ENCODE measurements at regions not wholly inside any gene's neighbourhood (a gene's known extent, or its start where the extent isn't known, plus 50 kb on each side); places are given as distances from the start of the nearest gene placed in this dataset.

DNA sequence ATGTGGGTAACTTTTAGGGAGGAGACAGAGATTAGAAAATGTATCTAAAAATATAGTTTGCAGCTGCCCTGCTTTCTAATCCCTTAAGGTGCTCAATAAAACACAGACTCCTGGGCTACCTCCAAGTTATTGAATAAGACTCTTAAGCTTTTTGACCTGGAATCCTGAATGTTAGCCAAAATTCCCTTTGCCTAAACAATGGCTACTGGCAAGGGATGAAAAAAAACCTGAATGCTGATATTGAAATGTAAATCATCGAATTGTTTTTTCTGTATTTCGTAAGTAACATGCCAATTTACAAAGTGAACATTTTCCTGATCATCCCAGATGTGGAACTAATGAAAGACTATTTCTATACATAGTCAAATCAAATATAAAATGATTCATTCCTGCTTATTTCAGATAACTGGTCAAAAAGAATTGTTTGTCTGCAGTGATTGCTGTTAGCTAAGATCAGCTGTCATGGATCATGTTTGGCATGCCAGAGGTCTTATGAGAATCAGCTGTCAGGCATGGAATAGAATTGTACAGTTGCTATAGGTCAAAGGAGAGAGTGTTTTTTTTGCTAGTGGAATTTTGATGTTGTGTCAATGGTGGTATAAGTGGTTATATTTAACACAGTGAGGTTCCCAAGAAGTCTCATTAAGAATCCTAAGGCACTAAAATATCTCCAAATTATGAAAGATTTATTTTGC, 363.6 kb upstream of the CWC22 start:
- Histone ChIP-seq H3K9ac (ENCODE audit: low read length) (no peak overlapping the region), H3K79me1 (ENCODE audit: low read length) (no peaks in the 10 kb centered on the region), H3K4me3 (ENCODE audit: low read length) (no peak overlapping the region), H2AK5ac (ENCODE audit: low read length) (no peak overlapping the region), H2BK120ac (ENCODE audit: low read depth, low read length) (no peak overlapping the region), H3K36me3 (ENCODE audit: control insufficient read depth, insufficient read depth, low read length) (no peaks in the 10 kb centered on the region), H2BK15ac (replicated peaks; ENCODE audit: low read depth) (no peak overlapping the region), H3K4me2 (ENCODE audit: low read length) (no peak overlapping the region), H3K79me2 (ENCODE audit: control insufficient read depth, insufficient read depth, low read length) (no peaks in the 10 kb centered on the region), H3K18ac (ENCODE audit: low read length) (no peak overlapping the region), H3K27ac (ENCODE audit: low read depth, low read length) (no peak overlapping the region), H3K27me3 (ENCODE audit: insufficient read depth, low read length, poor library complexity) (no peaks in the 10 kb centered on the region), H3K23ac (ENCODE audit: low read length) (no peak overlapping the region), H2BK5ac (ENCODE audit: low read length) (no peak overlapping the region), H3K4ac (ENCODE audit: low read depth, low read length) (no peak overlapping the region), H3K56ac (ENCODE audit: low read length) (no peak overlapping the region), H3K4me1 (ENCODE audit: control insufficient read depth, low read depth, low read length) (no peaks in the 10 kb centered on the region), H4K5ac (ENCODE audit: low read length) (no peak overlapping the region), H4K8ac (ENCODE audit: low read depth, low read length) (no peak overlapping the region)
- no CpG with 5 or more reads among the region's 2 CpGs for WGBS (ENCODE audit: extremely low coverage, insufficient coverage, low lambda C conversion rate)
- DNase-seq = no peak

- no peak overlapping the region for H3K27ac ChIP-seq (ENCODE audit: low read depth, low read length)
- no peak overlapping the region for H3K4me2 ChIP-seq (ENCODE audit: low read length)
- no peaks in the 10 kb centered on the region for H3K36me3 ChIP-seq (ENCODE audit: control insufficient read depth, insufficient read depth, low read length)
- no peaks in the 10 kb centered on the region for H3K4me1 ChIP-seq (ENCODE audit: control insufficient read depth, low read depth, low read length)
- H3K4me3 ChIP-seq (ENCODE audit: low read length) = no peak overlapping the region
- no peak overlapping the region for H2BK120ac ChIP-seq (ENCODE audit: low read depth, low read length)
- no peak for DNase-seq
- no peaks in the 10 kb centered on the region for H3K79me1 ChIP-seq (ENCODE audit: low read length)
- no peaks in the 10 kb centered on the region for H3K27me3 ChIP-seq (ENCODE audit: insufficient read depth, low read length, poor library complexity)
- H3K56ac ChIP-seq (ENCODE audit: low read length) = no peak overlapping the region
- H3K9ac ChIP-seq (ENCODE audit: low read length) = no peak overlapping the region
- no peak overlapping the region for H2BK15ac ChIP-seq (replicated peaks; ENCODE audit: low read depth)
- no CpG with 5 or more reads among the region's 2 CpGs for WGBS (ENCODE audit: extremely low coverage, insufficient coverage, low lambda C conversion rate)
- no peak overlapping the region for H2AK5ac ChIP-seq (ENCODE audit: low read length)
- no peak overlapping the region for H3K4ac ChIP-seq (ENCODE audit: low read depth, low read length)
- no peak overlapping the region for H3K23ac ChIP-seq (ENCODE audit: low read length)
- no peaks in the 10 kb centered on the region for H3K79me2 ChIP-seq (ENCODE audit: control insufficient read depth, insufficient read depth, low read length)
- no peak overlapping the region for H4K8ac ChIP-seq (ENCODE audit: low read depth, low read length)
- no peak overlapping the region for H3K18ac ChIP-seq (ENCODE audit: low read length)
- no peak overlapping the region for H2BK5ac ChIP-seq (ENCODE audit: low read length)
- no peak overlapping the region for H4K5ac ChIP-seq (ENCODE audit: low read length)
Measured at GRCh38 chr2:180368881-180369280, 361.8 kb upstream of the CWC22 start.

- H3K27ac ChIP-seq (ENCODE audit: low read depth, low read length) = no peak overlapping the region
- no peaks in the 10 kb centered on the region for H3K36me3 ChIP-seq (ENCODE audit: control insufficient read depth, insufficient read depth, low read length)
Measured at GRCh38 chr2:180367815-180368214, 360.7 kb upstream of the CWC22 start.

GRCh38 chr2:180366481-180366880, 359.4 kb upstream of the CWC22 start:
- no peak overlapping the region for H3K4me3 ChIP-seq (ENCODE audit: low read length)
- H2BK120ac ChIP-seq (ENCODE audit: low read depth, low read length) = no peak overlapping the region
- no peak overlapping the region for H2BK15ac ChIP-seq (replicated peaks; ENCODE audit: low read depth)
- H3K23ac ChIP-seq (ENCODE audit: low read length) = no peak overlapping the region
- no peak overlapping the region for H2AK5ac ChIP-seq (ENCODE audit: low read length)
- no peaks in the 10 kb centered on the region for H3K79me2 ChIP-seq (ENCODE audit: control insufficient read depth, insufficient read depth, low read length)
- no peak for DNase-seq
- no peak overlapping the region for H4K5ac ChIP-seq (ENCODE audit: low read length)
- H3K36me3 ChIP-seq (ENCODE audit: control insufficient read depth, insufficient read depth, low read length) = no peaks in the 10 kb centered on the region
- H3K18ac ChIP-seq (ENCODE audit: low read length) = no peak overlapping the region
- no peaks in the 10 kb centered on the region for H3K79me1 ChIP-seq (ENCODE audit: low read length)
- H2BK5ac ChIP-seq (ENCODE audit: low read length) = no peak overlapping the region
- no peak overlapping the region for H3K9ac ChIP-seq (ENCODE audit: low read length)
- H3K27ac ChIP-seq (ENCODE audit: low read depth, low read length) = no peak overlapping the region
- H4K8ac ChIP-seq (ENCODE audit: low read depth, low read length) = no peak overlapping the region
- H3K56ac ChIP-seq (ENCODE audit: low read length) = no peak overlapping the region
- no peaks in the 10 kb centered on the region for H3K4me1 ChIP-seq (ENCODE audit: control insufficient read depth, low read depth, low read length)
- no peaks in the 10 kb centered on the region for H3K27me3 ChIP-seq (ENCODE audit: insufficient read depth, low read length, poor library complexity)
- no peak overlapping the region for H3K4me2 ChIP-seq (ENCODE audit: low read length)
- H3K4ac ChIP-seq (ENCODE audit: low read depth, low read length) = no peak overlapping the region

More at GRCh38 chr2:180367815-180368214, 360.7 kb upstream of the CWC22 start:
- no peak overlapping the region for H2BK5ac ChIP-seq (ENCODE audit: low read length)
- no peak for DNase-seq
- H3K9ac ChIP-seq (ENCODE audit: low read length) = no peak overlapping the region
- no peak overlapping the region for H3K23ac ChIP-seq (ENCODE audit: low read length)
- no peak overlapping the region for H4K5ac ChIP-seq (ENCODE audit: low read length)
- H3K79me1 ChIP-seq (ENCODE audit: low read length) = no peaks in the 10 kb centered on the region
- H2AK5ac ChIP-seq (ENCODE audit: low read length) = no peak overlapping the region
- no peaks in the 10 kb centered on the region for H3K4me1 ChIP-seq (ENCODE audit: control insufficient read depth, low read depth, low read length)
- no peaks in the 10 kb centered on the region for H3K79me2 ChIP-seq (ENCODE audit: control insufficient read depth, insufficient read depth, low read length)
- H3K18ac ChIP-seq (ENCODE audit: low read length) = no peak overlapping the region
- H3K4me3 ChIP-seq (ENCODE audit: low read length) = no peak overlapping the region
- H4K8ac ChIP-seq (ENCODE audit: low read depth, low read length) = no peak overlapping the region
- no peak overlapping the region for H3K56ac ChIP-seq (ENCODE audit: low read length)
- no peaks in the 10 kb centered on the region for H3K27me3 ChIP-seq (ENCODE audit: insufficient read depth, low read length, poor library complexity)
- no peak overlapping the region for H2BK120ac ChIP-seq (ENCODE audit: low read depth, low read length)
- no peak overlapping the region for H3K4ac ChIP-seq (ENCODE audit: low read depth, low read length)
- H2BK15ac ChIP-seq (replicated peaks; ENCODE audit: low read depth) = no peak overlapping the region
- no peak overlapping the region for H3K4me2 ChIP-seq (ENCODE audit: low read length)

GRCh38 chr2:180364719-180365118, 357.6 kb upstream of the CWC22 start:
- H3K36me3 ChIP-seq (ENCODE audit: control insufficient read depth, insufficient read depth, low read length) = no peaks in the 10 kb centered on the region
- H3K79me2 ChIP-seq (ENCODE audit: control insufficient read depth, insufficient read depth, low read length) = no peaks in the 10 kb centered on the region
- no peak overlapping the region for H3K18ac ChIP-seq (ENCODE audit: low read length)
- no peak overlapping the region for H4K5ac ChIP-seq (ENCODE audit: low read length)
- DNase-seq = no peak
- H3K4me2 ChIP-seq (ENCODE audit: low read length) = no peak overlapping the region
- no peaks in the 10 kb centered on the region for H3K27me3 ChIP-seq (ENCODE audit: insufficient read depth, low read length, poor library complexity)
- no peaks in the 10 kb centered on the region for H3K4me1 ChIP-seq (ENCODE audit: control insufficient read depth, low read depth, low read length)
- H2AK5ac ChIP-seq (ENCODE audit: low read length) = no peak overlapping the region
- no peak overlapping the region for H3K23ac ChIP-seq (ENCODE audit: low read length)
- no CpG with 5 or more reads among the region's 2 CpGs for WGBS (ENCODE audit: extremely low coverage, insufficient coverage, low lambda C conversion rate)
- no peak overlapping the region for H3K9ac ChIP-seq (ENCODE audit: low read length)
- H2BK5ac ChIP-seq (ENCODE audit: low read length) = no peak overlapping the region
- no peak overlapping the region for H2BK120ac ChIP-seq (ENCODE audit: low read depth, low read length)
- H2BK15ac ChIP-seq (replicated peaks; ENCODE audit: low read depth) = no peak overlapping the region
- no peak overlapping the region for H3K27ac ChIP-seq (ENCODE audit: low read depth, low read length)
- H3K79me1 ChIP-seq (ENCODE audit: low read length) = no peaks in the 10 kb centered on the region
- H4K8ac ChIP-seq (ENCODE audit: low read depth, low read length) = no peak overlapping the region
- no peak overlapping the region for H3K4me3 ChIP-seq (ENCODE audit: low read length)
- H3K56ac ChIP-seq (ENCODE audit: low read length) = no peak overlapping the region
- H3K4ac ChIP-seq (ENCODE audit: low read depth, low read length) = no peak overlapping the region

- no peaks in the 10 kb centered on the region for H3K79me2 ChIP-seq (ENCODE audit: control insufficient read depth, insufficient read depth, low read length)
Measured at GRCh38 chr2:180360283-180360618, 353.2 kb upstream of the CWC22 start.

More at GRCh38 chr2:180360283-180360618, 353.2 kb upstream of the CWC22 start:
- H3K4ac ChIP-seq (ENCODE audit: low read depth, low read length) = no peak overlapping the region
- H3K56ac ChIP-seq (ENCODE audit: low read length) = no peak overlapping the region
- H3K36me3 ChIP-seq (ENCODE audit: control insufficient read depth, insufficient read depth, low read length) = no peaks in the 10 kb centered on the region
- H3K23ac ChIP-seq (ENCODE audit: low read length) = no peak overlapping the region
- no peak overlapping the region for H3K18ac ChIP-seq (ENCODE audit: low read length)
- no peaks in the 10 kb centered on the region for H3K79me1 ChIP-seq (ENCODE audit: low read length)
- no peak overlapping the region for H2AK5ac ChIP-seq (ENCODE audit: low read length)
- H3K27me3 ChIP-seq (ENCODE audit: insufficient read depth, low read length, poor library complexity) = no peaks in the 10 kb centered on the region
- DNase-seq = no peak
- H3K9ac ChIP-seq (ENCODE audit: low read length) = no peak overlapping the region
- no peak overlapping the region for H3K4me2 ChIP-seq (ENCODE audit: low read length)
- H3K4me1 ChIP-seq (ENCODE audit: control insufficient read depth, low read depth, low read length) = no peaks in the 10 kb centered on the region
- WGBS (ENCODE audit: extremely low coverage, insufficient coverage, low lambda C conversion rate) = no CpG with 5 or more reads among the region's 2 CpGs
- no peak overlapping the region for H3K27ac ChIP-seq (ENCODE audit: low read depth, low read length)
- no peak overlapping the region for H2BK120ac ChIP-seq (ENCODE audit: low read depth, low read length)
- H2BK15ac ChIP-seq (replicated peaks; ENCODE audit: low read depth) = no peak overlapping the region
- H3K4me3 ChIP-seq (ENCODE audit: low read length) = no peak overlapping the region
- no peak overlapping the region for H4K8ac ChIP-seq (ENCODE audit: low read depth, low read length)
- no peak overlapping the region for H4K5ac ChIP-seq (ENCODE audit: low read length)
- no peak overlapping the region for H2BK5ac ChIP-seq (ENCODE audit: low read length)

Data from mesendoderm (in vitro differentiated cells).